H9 (cell line): ENCODE measurements at regions not wholly inside any gene's neighbourhood (a gene's known extent, or its start where the extent isn't known, plus 50 kb on each side); places are given as distances from the start of the nearest gene placed in this dataset.

Experiments
- DNase-seq: peaks from one replicate; pipeline ENCODE4 v3.0.0-alpha.2; 2017
- H2AFZ ChIP-seq: one replicate; pipeline ENCODE4 v1.6.1; 2013; ENCODE audit warnings: mild to moderate bottlenecking, low read length, control low read depth, moderate library complexity
- H2AK5ac ChIP-seq: 2 replicates; pipeline ENCODE4 v1.6.1; 2013; ENCODE audit warnings: low read length, control low read depth, mixed read lengths; ENCODE audit not compliant: insufficient read length
- H2BK120ac ChIP-seq: one replicate; pipeline ENCODE4 v1.6.1; 2013; ENCODE audit warnings: low read depth, mild to moderate bottlenecking, low read length, control low read depth, inconsistent platforms; ENCODE audit not compliant: poor library complexity, severe bottlenecking
- H2BK12ac ChIP-seq: 2 replicates; pipeline ENCODE4 v1.6.1; 2013; ENCODE audit warnings: low read length, control low read depth, mixed read lengths, low read depth; ENCODE audit not compliant: insufficient read length
- H2BK15ac ChIP-seq: 2 replicates; pipeline ENCODE4 v1.6.1; 2013; ENCODE audit warnings: low read depth, low read length, control low read depth
- H2BK20ac ChIP-seq: one replicate; pipeline ENCODE4 v1.6.1; 2013; ENCODE audit warnings: low read depth, mild to moderate bottlenecking, low read length, control low read depth, inconsistent platforms; ENCODE audit not compliant: poor library complexity, severe bottlenecking
- H2BK5ac ChIP-seq: 2 replicates; pipeline ENCODE4 v1.6.1; 2013; ENCODE audit warnings: low read length, control low read depth, mixed read lengths; ENCODE audit not compliant: insufficient read length
- H3K14ac ChIP-seq: 2 replicates; pipeline ENCODE4 v1.6.1; 2013; ENCODE audit warnings: low read length, control low read depth; ENCODE audit not compliant: insufficient read depth
- H3K18ac ChIP-seq: 2 replicates; pipeline ENCODE4 v1.6.1; 2013; ENCODE audit warnings: low read depth, mild to moderate bottlenecking, mixed read lengths, low read length, control low read depth; ENCODE audit not compliant: insufficient read length
- H3K23ac ChIP-seq: 2 replicates; pipeline ENCODE4 v1.6.1; 2013; ENCODE audit warnings: low read length, control low read depth, mixed read lengths, low read depth; ENCODE audit not compliant: insufficient read length
- H3K23me2 ChIP-seq: 2 replicates; pipeline ENCODE4 v1.6.1; 2013; ENCODE audit warnings: low read depth, mild to moderate bottlenecking, mixed read lengths, low read length, control low read depth; ENCODE audit not compliant: insufficient read length, poor library complexity, severe bottlenecking
- H3K27ac ChIP-seq: 2 replicates; pipeline ENCODE4 v1.5.1; 2013; ENCODE audit warnings: low read length, control low read depth, mixed read lengths, low read depth; ENCODE audit not compliant: insufficient read length
- H3K27me3 ChIP-seq: 2 replicates; pipeline ENCODE4 v1.6.1; 2013; ENCODE audit warnings: low read length, control low read depth, inconsistent platforms; ENCODE audit not compliant: insufficient read depth
- H3K4ac ChIP-seq: 2 replicates; pipeline ENCODE4 v1.6.1; 2013; ENCODE audit warnings: low read depth, mild to moderate bottlenecking, control low read depth, inconsistent platforms, low read length, moderate library complexity
- H3K4me1 ChIP-seq: 2 replicates; pipeline ENCODE4 v1.6.1; 2013; ENCODE audit warnings: low read length, control low read depth, inconsistent platforms; ENCODE audit not compliant: insufficient read depth
- H3K4me2 ChIP-seq: 2 replicates; pipeline ENCODE4 v1.6.1; 2013; ENCODE audit warnings: low read length, control low read depth, mixed read lengths; ENCODE audit not compliant: insufficient read length, insufficient read depth
- H3K56ac ChIP-seq: 2 replicates; pipeline ENCODE4 v1.6.1; 2013; ENCODE audit warnings: low read depth, mild to moderate bottlenecking, mixed read lengths, low read length, control low read depth; ENCODE audit not compliant: insufficient read length
- H3K79me1 ChIP-seq: 2 replicates; pipeline ENCODE4 v1.6.1; 2013; ENCODE audit warnings: low read depth, mild to moderate bottlenecking, moderate library complexity, low read length, control low read depth, inconsistent platforms; ENCODE audit not compliant: insufficient read depth, poor library complexity, severe bottlenecking
- H3K79me2 ChIP-seq: 2 replicates; pipeline ENCODE4 v1.6.1; 2013; ENCODE audit warnings: low read length, control low read depth, inconsistent platforms; ENCODE audit not compliant: insufficient read depth
- H3K9ac ChIP-seq: 2 replicates; pipeline ENCODE4 v1.6.1; 2013; ENCODE audit warnings: low read length, control low read depth, mixed read lengths; ENCODE audit not compliant: insufficient read length; ENCODE audit errors: extremely low read depth
- H3K9me3 ChIP-seq: one replicate; pipeline ENCODE4 v1.6.1; 2013; ENCODE audit warnings: low read depth, low read length, inconsistent platforms; ENCODE audit not compliant: control insufficient read depth
- H3T11ph ChIP-seq: one replicate; pipeline ENCODE4 v1.6.1; 2013; ENCODE audit warnings: mild to moderate bottlenecking, low read length, control low read depth, inconsistent platforms
- H4K20me1 ChIP-seq: one replicate; pipeline ENCODE4 v1.6.1; 2013; ENCODE audit not compliant: control insufficient read depth, insufficient read length, insufficient read depth
- H4K5ac ChIP-seq: 2 replicates; pipeline ENCODE4 v1.6.1; 2013; ENCODE audit warnings: low read depth, mild to moderate bottlenecking, mixed read lengths, low read length, control low read depth; ENCODE audit not compliant: insufficient read length
- H4K8ac ChIP-seq: replicated peaks from 2 replicates; pipeline ENCODE4 v1.6.1; 2013; ENCODE audit warnings: low read length, control low read depth, mixed read lengths, low read depth; ENCODE audit not compliant: insufficient read length
- H4K91ac ChIP-seq: 2 replicates; pipeline ENCODE4 v1.6.1; 2013; ENCODE audit warnings: low read depth, mild to moderate bottlenecking, moderate library complexity, mixed read lengths, low read length, control low read depth; ENCODE audit not compliant: insufficient read length
- H3K27ac Mint-ChIP-seq, 3 experiments: 2 replicates in 2 of 3; 3 replicates in 1 of 3; pipeline ENCODE4 v1.8.0; 2020 to 2021; ENCODE audit warnings: mixed read lengths in 3 of 3, mild to moderate bottlenecking in 1 of 3, moderate library complexity in 1 of 3
- H3K27me3 Mint-ChIP-seq: 2 replicates; pipeline ENCODE4 v1.8.0; 2021; ENCODE audit warnings: low read depth, mild to moderate bottlenecking, moderate library complexity, mixed read lengths
- H3K36me3 Mint-ChIP-seq, 3 experiments: 2 replicates in 2 of 3; 3 replicates in 1 of 3; pipeline ENCODE4 v1.8.0; 2020 to 2021; ENCODE audit warnings: low read depth in 3 of 3, mixed read lengths in 3 of 3; ENCODE audit not compliant: insufficient read depth in 1 of 3
- H3K4me1 Mint-ChIP-seq, 2 experiments: 2 replicates each; pipeline ENCODE4 v1.8.0; 2020; ENCODE audit warnings: mixed read lengths in 2 of 2
- H3K4me3 Mint-ChIP-seq, 2 experiments: 2 replicates in 1 of 2; 3 replicates in 1 of 2; pipeline ENCODE4 v1.8.0; 2020 to 2021; ENCODE audit warnings: mild to moderate bottlenecking in 2 of 2, mixed read lengths in 2 of 2, moderate library complexity in 1 of 2
- H3K9me3 Mint-ChIP-seq, 2 experiments: 2 replicates in 1 of 2; 3 replicates in 1 of 2; pipeline ENCODE4 v1.8.0; 2020; ENCODE audit warnings: mild to moderate bottlenecking in 2 of 2, mixed read lengths in 2 of 2, moderate library complexity in 1 of 2
- WGBS: extraction: QIAGEN DNeasy Blood & Tissue Kit; methylation state at CpG from one replicate; pipeline ENCODE4 v1.1.7; 2013; ENCODE audit warnings: missing lambda C conversion rate, low lambda C conversion rate, mixed read lengths; ENCODE audit not compliant: insufficient read length; ENCODE audit errors: extremely low coverage; 5-methylcytosine and 5-hydroxymethylcytosine counted together
- TF ChIP-seq, protein P1 (sequence below): fragments of 200-600 bp; sonication (generic); conservative IDR thresholded peaks from 3 replicates; pipeline ENCODE4 v1.8.0; 2021; ENCODE audit warnings: antibody characterized with exemption, mild to moderate bottlenecking

- DNase-seq, result no peak
- Histone ChIP-seq H3K18ac (no peak overlapping the region), H3K4me1 (no peaks in the 10 kb centered on the region), H2BK15ac (no peak overlapping the region), H2BK20ac (no peak overlapping the region), H3K79me2 (no peaks in the 10 kb centered on the region), H3K23ac (no peak overlapping the region), H3K79me1 (no peaks in the 10 kb centered on the region), H4K20me1 (no peaks in the 10 kb centered on the region), H3T11ph (no peak overlapping the region), H3K27me3 (no peaks in the 10 kb centered on the region), H3K27ac (no peak overlapping the region), H3K4ac (no peak overlapping the region), H4K5ac (no peak overlapping the region), H4K8ac (no peak overlapping the region), H2BK120ac (no peak overlapping the region), H3K4me2 (no peak overlapping the region), H2AK5ac (no peak overlapping the region), H2BK12ac (no peak overlapping the region), H4K91ac (no peak overlapping the region), H3K9ac (no peak overlapping the region), H2BK5ac (no peak overlapping the region), H3K23me2 (no peaks in the 10 kb centered on the region), H3K9me3 (no peaks in the 10 kb centered on the region), H2AFZ (no peak overlapping the region), H3K14ac (no peak overlapping the region), H3K56ac (no peak overlapping the region)
- TF ChIP-seq, protein P1, sequence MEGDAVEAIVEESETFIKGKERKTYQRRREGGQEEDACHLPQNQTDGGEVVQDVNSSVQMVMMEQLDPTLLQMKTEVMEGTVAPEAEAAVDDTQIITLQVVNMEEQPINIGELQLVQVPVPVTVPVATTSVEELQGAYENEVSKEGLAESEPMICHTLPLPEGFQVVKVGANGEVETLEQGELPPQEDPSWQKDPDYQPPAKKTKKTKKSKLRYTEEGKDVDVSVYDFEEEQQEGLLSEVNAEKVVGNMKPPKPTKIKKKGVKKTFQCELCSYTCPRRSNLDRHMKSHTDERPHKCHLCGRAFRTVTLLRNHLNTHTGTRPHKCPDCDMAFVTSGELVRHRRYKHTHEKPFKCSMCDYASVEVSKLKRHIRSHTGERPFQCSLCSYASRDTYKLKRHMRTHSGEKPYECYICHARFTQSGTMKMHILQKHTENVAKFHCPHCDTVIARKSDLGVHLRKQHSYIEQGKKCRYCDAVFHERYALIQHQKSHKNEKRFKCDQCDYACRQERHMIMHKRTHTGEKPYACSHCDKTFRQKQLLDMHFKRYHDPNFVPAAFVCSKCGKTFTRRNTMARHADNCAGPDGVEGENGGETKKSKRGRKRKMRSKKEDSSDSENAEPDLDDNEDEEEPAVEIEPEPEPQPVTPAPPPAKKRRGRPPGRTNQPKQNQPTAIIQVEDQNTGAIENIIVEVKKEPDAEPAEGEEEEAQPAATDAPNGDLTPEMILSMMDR, result no peak
- H3K36me3 Mint-ChIP-seq, result no peaks in the 10 kb centered on the region
- H3K4me3 Mint-ChIP-seq, result no peak overlapping the region
- H3K27ac Mint-ChIP-seq, result no peak overlapping the region
- no peaks in the 10 kb centered on the region for H3K9me3 Mint-ChIP-seq
- WGBS, result no CpG with 5 or more reads among the region's 6 CpGs
- H3K4me1 Mint-ChIP-seq, result no peaks in the 10 kb centered on the region
- peaks cover 5% of the 10 kb centered on the region; the same call in 1 of the 2 replicates for H3K27me3 Mint-ChIP-seq
Measured at GRCh38 chr1:213927846-213928245, 59.9 kb upstream of the PROX1 start.
